Keratinocyte (primary cell): ENCODE measurements at regions not wholly inside any gene's neighbourhood (a gene's known extent, or its start where the extent isn't known, plus 50 kb on each side); places are given as distances from the start of the nearest gene placed in this dataset.

Experiments used
- DNase-seq: peaks from one replicate; pipeline ENCODE4 v3.0.0-alpha.2; 2011; ENCODE audit warnings: low read depth, missing footprints, low spot score
- FAIRE-seq: peaks from 2 replicates; lab custom pipeline; 2011; peaks lifted over from hg19 to GRCh38; lab: Jason Lieb, UNC
- H2AFZ ChIP-seq: 2 replicates; pipeline ENCODE4 v1.6.0; 2012; ENCODE audit warnings: low read length, control low read depth, inconsistent platforms; ENCODE audit not compliant: control insufficient read depth
- H3K27ac ChIP-seq: 2 replicates; pipeline ENCODE4 v1.5.1; 2011; ENCODE audit warnings: low read length; ENCODE audit not compliant: control insufficient read depth, insufficient read depth
- H3K27me3 ChIP-seq: 3 replicates; pipeline ENCODE4 v1.6.0; 2011; ENCODE audit warnings: low read length; ENCODE audit not compliant: control insufficient read depth, insufficient read depth; ENCODE audit errors: extremely low read depth
- H3K36me3 ChIP-seq, 2 experiments: 2 replicates in 1 of 2; 3 replicates in 1 of 2; pipeline ENCODE4 v1.5.1; 2011; ENCODE audit warnings: low read length in 2 of 2, mild to moderate bottlenecking in 1 of 2; ENCODE audit not compliant: control insufficient read depth in 2 of 2, insufficient read depth in 2 of 2; ENCODE audit errors: extremely low read depth in 1 of 2
- H3K4me1 ChIP-seq: 3 replicates; pipeline ENCODE4 v1.5.1; 2011; ENCODE audit warnings: low read length; ENCODE audit not compliant: control insufficient read depth, insufficient read depth; ENCODE audit errors: extremely low read depth
- H3K4me2 ChIP-seq: 3 replicates; pipeline ENCODE4 v1.6.0; 2011; ENCODE audit warnings: low read depth, low read length; ENCODE audit not compliant: control insufficient read depth, insufficient read depth; ENCODE audit errors: extremely low read depth
- H3K4me3 ChIP-seq, 3 experiments: fragments of 200-600 bp in 1 of 3; sonication (generic) in 1 of 3; 2 replicates in 2 of 3; 3 replicates in 1 of 3; pipeline ENCODE4 v1.5.1; 2011 to 2016; ENCODE audit warnings: low read length in 3 of 3, mild to moderate bottlenecking in 3 of 3, control low read depth in 2 of 3, inconsistent platforms in 1 of 3, low read depth in 1 of 3, mixed read lengths in 1 of 3, mixed run types in 1 of 3, moderate library complexity in 1 of 3; ENCODE audit not compliant: control insufficient read depth in 2 of 3, insufficient read depth in 2 of 3; ENCODE audit errors: extremely low read depth in 1 of 3
- H3K79me2 ChIP-seq: 2 replicates; pipeline ENCODE4 v1.6.0; 2012; ENCODE audit warnings: low read length; ENCODE audit not compliant: control insufficient read depth, insufficient read depth
- H3K9ac ChIP-seq: 3 replicates; pipeline ENCODE4 v1.6.0; 2011; ENCODE audit warnings: low read length; ENCODE audit not compliant: control insufficient read depth, insufficient read depth; ENCODE audit errors: extremely low read depth
- H3K9me1 ChIP-seq: 3 replicates; pipeline ENCODE4 v1.6.0; 2011; ENCODE audit warnings: low read length; ENCODE audit not compliant: control insufficient read depth, insufficient read depth; ENCODE audit errors: extremely low read depth
- H3K9me3 ChIP-seq: 2 replicates; pipeline ENCODE4 v1.5.1; 2012; ENCODE audit warnings: low read depth, low read length; ENCODE audit not compliant: control insufficient read depth
- H4K20me1 ChIP-seq: 3 replicates; pipeline ENCODE4 v1.6.0; 2011; ENCODE audit warnings: low read length; ENCODE audit not compliant: control insufficient read depth, insufficient read depth; ENCODE audit errors: extremely low read depth
- CTCF ChIP-seq, 3 experiments: IDR thresholded peaks in 1 of 3; conservative IDR thresholded peaks in 1 of 3; optimal IDR thresholded peaks in 1 of 3; 2 replicates in 2 of 3; 3 replicates in 1 of 3; pipeline versions ENCODE3 to v1.5.1; 2011; ENCODE audit warnings: low read length in 3 of 3, mild to moderate bottlenecking in 3 of 3, moderate library complexity in 2 of 3, control low read depth in 1 of 3, inconsistent platforms in 1 of 3; ENCODE audit not compliant: insufficient read depth in 2 of 3; ENCODE audit errors: extremely low read depth in 1 of 3
- EZH2 ChIP-seq: IDR thresholded peaks from one replicate; pipeline ENCODE4 v1.6.1; 2012; ENCODE audit warnings: inconsistent platforms, mild to moderate bottlenecking, low read length, moderate library complexity
- dilution Hi-C: fragments of 300-500 bp; cut with MboI; formaldehyde crosslinking; loops from one replicate; pipeline ENCODE4 v1.7.0; 2020; ENCODE audit warnings: low sequenced_read_pairs; ENCODE audit not compliant: extremely low pct_ligation_motif_present

- no peak overlapping the region for H2AFZ ChIP-seq
- H3K79me2 ChIP-seq = no peaks in the 10 kb centered on the region
- H3K4me1 ChIP-seq = no peaks in the 10 kb centered on the region
- H3K4me2 ChIP-seq = no peak overlapping the region
- DNase-seq (no peak), FAIRE-seq (no peak)
- dilution Hi-C loops = no loop called here
- TF ChIP-seq CTCF (optimal IDR thresholded peaks at IDR 0.05 in 1 of 3, IDR thresholded peaks at IDR 0.05 in 1 of 3, conservative IDR thresholded peaks at IDR 0.05 in 1 of 3; ENCODE audit: extremely low read depth in 1 of 3, insufficient read depth in 2 of 3, low read length in 3 of 3) (no peak), EZH2 (no peak)
- no peak overlapping the region for H3K9ac ChIP-seq
- no peaks in the 10 kb centered on the region for H3K27me3 ChIP-seq
- H3K4me3 ChIP-seq = no peak overlapping the region
- H3K36me3 ChIP-seq = no peaks in the 10 kb centered on the region
- no peak overlapping the region for H3K27ac ChIP-seq
- no peaks in the 10 kb centered on the region for H4K20me1 ChIP-seq
- H3K9me1 ChIP-seq = no peaks in the 10 kb centered on the region
- H3K9me3 ChIP-seq = no peaks in the 10 kb centered on the region
Measured at GRCh38 chr2:155498106-155498505, 799.6 kb downstream of the KCNJ3 start.

DNA sequence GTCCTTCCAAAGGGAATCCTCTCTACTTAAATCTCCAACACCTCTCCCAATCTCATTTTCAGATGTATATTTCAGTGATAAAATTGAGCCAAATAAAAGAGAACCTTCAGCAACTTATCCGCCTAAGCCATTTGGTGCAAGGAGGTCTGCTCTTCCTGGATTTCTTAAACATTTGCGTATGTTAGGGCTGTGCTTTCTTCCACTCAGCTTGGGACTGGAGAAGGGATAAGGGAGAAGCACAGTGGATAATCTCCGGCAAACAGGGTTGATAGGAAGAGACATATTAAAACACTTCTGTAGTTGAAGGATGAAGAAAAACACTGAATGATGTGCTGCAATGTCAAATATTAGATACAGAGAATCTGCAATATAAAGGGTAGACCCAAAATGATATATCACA lies 796.2 kb downstream of the KCNJ3 start:
- Histone ChIP-seq H4K20me1 (no peaks in the 10 kb centered on the region), H3K79me2 (no peaks in the 10 kb centered on the region), H3K9ac (no peak overlapping the region), H3K27ac (no peak overlapping the region), H2AFZ (no peak overlapping the region), H3K9me3 (no peaks in the 10 kb centered on the region), H3K4me2 (no peak overlapping the region), H3K36me3 (no peaks in the 10 kb centered on the region), H3K9me1 (no peaks in the 10 kb centered on the region), H3K4me1 (no peaks in the 10 kb centered on the region), H3K27me3 (no peaks in the 10 kb centered on the region), H3K4me3 (no peak overlapping the region)
- DNase-seq (no peak), FAIRE-seq (no peak)
- TF ChIP-seq CTCF (optimal IDR thresholded peaks at IDR 0.05 in 1 of 3, IDR thresholded peaks at IDR 0.05 in 1 of 3, conservative IDR thresholded peaks at IDR 0.05 in 1 of 3; ENCODE audit: extremely low read depth in 1 of 3, insufficient read depth in 2 of 3, low read length in 3 of 3) = no peak
- TF ChIP-seq EZH2 = no peak
- dilution Hi-C loops = no loop called here
